ENCODE measurements at regions not wholly inside any gene's neighbourhood (a gene's known extent, or its start where the extent isn't known, plus 50 kb on each side); places are given as distances from the start of the nearest gene placed in this dataset.

DNA sequence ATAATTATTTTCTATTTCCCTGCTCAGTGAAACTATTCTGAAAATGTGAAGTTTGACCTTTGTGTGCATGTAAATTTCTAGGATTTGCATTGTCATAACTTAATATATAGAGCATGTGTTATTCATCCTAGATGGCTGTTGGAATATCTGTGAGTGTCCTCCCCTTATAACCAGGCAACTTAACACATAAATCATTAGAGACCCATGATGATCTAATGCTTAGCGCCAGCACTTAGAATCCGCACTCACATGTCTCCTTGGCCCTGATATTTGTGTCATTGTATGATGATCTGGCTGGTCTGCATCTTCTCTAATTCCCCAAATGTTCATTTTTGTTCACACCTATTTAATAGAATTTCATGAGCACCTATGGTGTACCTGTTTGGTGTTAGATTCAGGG, 1354.5 kb downstream of the XPNPEP1 start (continued):
- TF ChIP-seq CREB1 (CRISPR knock-in tag; IDR thresholded peaks at IDR 0.05): no peak
- TF ChIP-seq ESRRA (CRISPR knock-in tag; IDR thresholded peaks at IDR 0.05; ENCODE audit: borderline replicate concordance): no peak

DNA sequence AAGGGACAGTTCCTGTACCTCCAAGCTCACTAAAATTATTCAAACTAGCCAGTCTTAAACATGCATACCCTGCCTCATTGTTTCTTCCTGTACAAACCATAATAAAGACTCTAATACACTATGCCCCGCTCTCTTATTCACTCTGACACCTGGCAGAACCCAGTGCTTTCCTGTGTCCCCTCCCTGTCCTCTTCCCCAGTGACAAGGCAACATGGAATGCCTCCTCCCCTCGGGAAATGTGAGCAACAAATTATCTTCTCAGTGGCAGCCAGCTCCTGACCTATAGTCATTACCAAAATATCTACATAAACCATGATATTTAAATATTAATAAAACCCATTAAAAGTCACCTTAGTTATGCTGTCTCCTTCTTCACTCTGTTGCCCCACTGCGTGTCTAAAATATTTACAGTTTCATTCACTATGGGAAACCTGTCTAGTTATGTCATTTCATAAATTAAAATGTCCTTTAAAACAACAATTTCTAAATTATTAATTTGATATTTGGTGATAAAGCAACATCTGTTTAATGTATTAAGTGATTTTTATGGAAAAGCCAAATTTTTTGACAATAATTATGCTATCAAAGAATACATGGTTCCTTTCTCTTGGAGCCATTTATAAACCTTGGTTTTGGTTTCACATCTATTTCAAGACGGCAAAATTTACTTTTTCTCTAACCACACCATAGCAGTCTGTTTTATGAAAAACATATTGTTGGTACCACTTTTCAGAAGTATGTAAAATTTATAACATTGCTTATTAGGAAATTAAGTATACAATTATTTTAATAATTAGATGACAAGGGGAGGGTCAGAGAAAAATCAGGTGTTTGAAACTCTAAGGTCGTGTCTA, 1355.2 kb downstream of the XPNPEP1 start:
- no peak for TF ChIP-seq ZNF263 (CRISPR knock-in tag; IDR thresholded peaks at IDR 0.05; ENCODE audit: low read depth)
- TF ChIP-seq, protein P1, sequence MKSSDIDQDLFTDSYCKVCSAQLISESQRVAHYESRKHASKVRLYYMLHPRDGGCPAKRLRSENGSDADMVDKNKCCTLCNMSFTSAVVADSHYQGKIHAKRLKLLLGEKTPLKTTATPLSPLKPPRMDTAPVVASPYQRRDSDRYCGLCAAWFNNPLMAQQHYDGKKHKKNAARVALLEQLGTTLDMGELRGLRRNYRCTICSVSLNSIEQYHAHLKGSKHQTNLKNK (CRISPR knock-in tag; IDR thresholded peaks at IDR 0.05): no peak
- no peak for TF ChIP-seq NR1H2 (CRISPR knock-in tag; IDR thresholded peaks at IDR 0.05)
- no peak for TF ChIP-seq ZNF317 (CRISPR knock-in tag; IDR thresholded peaks at IDR 0.05; ENCODE audit: borderline replicate concordance, low read depth)
- TF ChIP-seq, protein P2, sequence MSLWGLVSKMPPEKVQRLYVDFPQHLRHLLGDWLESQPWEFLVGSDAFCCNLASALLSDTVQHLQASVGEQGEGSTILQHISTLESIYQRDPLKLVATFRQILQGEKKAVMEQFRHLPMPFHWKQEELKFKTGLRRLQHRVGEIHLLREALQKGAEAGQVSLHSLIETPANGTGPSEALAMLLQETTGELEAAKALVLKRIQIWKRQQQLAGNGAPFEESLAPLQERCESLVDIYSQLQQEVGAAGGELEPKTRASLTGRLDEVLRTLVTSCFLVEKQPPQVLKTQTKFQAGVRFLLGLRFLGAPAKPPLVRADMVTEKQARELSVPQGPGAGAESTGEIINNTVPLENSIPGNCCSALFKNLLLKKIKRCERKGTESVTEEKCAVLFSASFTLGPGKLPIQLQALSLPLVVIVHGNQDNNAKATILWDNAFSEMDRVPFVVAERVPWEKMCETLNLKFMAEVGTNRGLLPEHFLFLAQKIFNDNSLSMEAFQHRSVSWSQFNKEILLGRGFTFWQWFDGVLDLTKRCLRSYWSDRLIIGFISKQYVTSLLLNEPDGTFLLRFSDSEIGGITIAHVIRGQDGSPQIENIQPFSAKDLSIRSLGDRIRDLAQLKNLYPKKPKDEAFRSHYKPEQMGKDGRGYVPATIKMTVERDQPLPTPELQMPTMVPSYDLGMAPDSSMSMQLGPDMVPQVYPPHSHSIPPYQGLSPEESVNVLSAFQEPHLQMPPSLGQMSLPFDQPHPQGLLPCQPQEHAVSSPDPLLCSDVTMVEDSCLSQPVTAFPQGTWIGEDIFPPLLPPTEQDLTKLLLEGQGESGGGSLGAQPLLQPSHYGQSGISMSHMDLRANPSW (CRISPR knock-in tag; conservative IDR thresholded peaks at IDR 0.05; ENCODE audit: low read depth): no peak
- TF ChIP-seq CREB1 (CRISPR knock-in tag; IDR thresholded peaks at IDR 0.05): no peak
- TF ChIP-seq, protein P3, sequence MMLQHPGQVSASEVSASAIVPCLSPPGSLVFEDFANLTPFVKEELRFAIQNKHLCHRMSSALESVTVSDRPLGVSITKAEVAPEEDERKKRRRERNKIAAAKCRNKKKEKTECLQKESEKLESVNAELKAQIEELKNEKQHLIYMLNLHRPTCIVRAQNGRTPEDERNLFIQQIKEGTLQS (CRISPR knock-in tag; conservative IDR thresholded peaks at IDR 0.05): no peak
- no peak for TF ChIP-seq GTF2I (CRISPR knock-in tag; conservative IDR thresholded peaks at IDR 0.05)
- no peak for TF ChIP-seq PRRX2 (CRISPR knock-in tag; IDR thresholded peaks at IDR 0.05)
- no peaks in the 10 kb centered on the region for H3K27me3 Mint-ChIP-seq (ENCODE audit: low read depth)
- ATAC-seq (no peak), DNase-seq (ENCODE audit: low spot score) (no peak)
- H3K36me3 Mint-ChIP-seq: no peaks in the 10 kb centered on the region
- H3K27ac Mint-ChIP-seq: no peak overlapping the region
- ChIA-PET CTCF (no interaction called here), POLR2A (no interaction called here)
- H3K4me1 Mint-ChIP-seq: no peaks in the 10 kb centered on the region
- no peaks in the 10 kb centered on the region for H3K9me3 Mint-ChIP-seq
- no peak overlapping the region for H3K4me3 Mint-ChIP-seq

DNA sequence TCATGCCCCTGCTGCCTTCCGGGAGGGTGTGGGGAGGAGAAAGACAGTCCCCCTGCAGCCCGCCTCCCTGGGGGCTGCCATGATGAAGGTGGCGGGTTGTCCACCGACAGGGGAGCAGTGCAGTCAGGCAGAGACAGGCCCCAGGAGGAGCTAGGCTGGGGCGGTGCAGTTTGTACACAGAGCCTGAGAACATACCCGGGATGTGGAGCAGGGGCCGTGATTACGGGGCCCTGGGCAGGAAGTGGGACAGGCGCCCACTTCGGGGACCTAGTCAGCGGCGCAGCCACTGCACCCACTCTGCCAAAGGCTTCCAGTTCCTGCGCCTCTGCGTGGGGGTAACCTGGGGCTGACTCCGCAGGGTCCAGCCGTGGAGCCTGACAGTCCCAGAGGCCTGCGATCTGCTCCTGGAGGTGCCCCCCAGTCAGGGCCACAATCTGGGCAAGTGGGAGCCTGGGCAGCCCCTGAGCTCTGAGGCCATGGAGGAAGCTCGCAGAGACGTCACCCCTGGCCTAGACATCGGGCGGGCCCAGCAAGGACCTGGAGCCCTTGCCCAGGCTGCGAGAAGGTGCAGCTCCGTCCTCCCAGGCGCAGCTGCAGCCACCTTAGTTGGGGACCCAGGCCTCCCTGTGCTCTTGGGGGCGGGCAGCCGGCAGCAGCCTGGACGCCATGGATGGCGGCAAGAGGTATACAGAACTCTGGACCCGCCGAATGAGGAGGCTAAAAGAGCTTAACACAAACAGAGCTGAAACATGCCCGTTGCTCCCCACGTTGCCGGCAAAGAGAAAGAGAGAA, 1356.8 kb downstream of the XPNPEP1 start:
- no peak for DNase-seq (ENCODE audit: low spot score)
- H3K4me3 Mint-ChIP-seq: no peak overlapping the region
- no peaks in the 10 kb centered on the region for H3K9me3 Mint-ChIP-seq
- CTCF ChIA-PET: no interaction called here
- peak; percentile 30 for ATAC-seq
- H3K4me1 Mint-ChIP-seq: no peaks in the 10 kb centered on the region
- TF ChIP-seq SMAD3 (CRISPR knock-in tag; IDR thresholded peaks at IDR 0.05; ENCODE audit: borderline replicate concordance): no peak
- no peak for TF ChIP-seq ZNF423 (CRISPR knock-in tag; IDR thresholded peaks at IDR 0.05)
- TF ChIP-seq ELF4 (CRISPR knock-in tag; IDR thresholded peaks at IDR 0.05; ENCODE audit: low read depth): no peak
- TF ChIP-seq, protein P4, sequence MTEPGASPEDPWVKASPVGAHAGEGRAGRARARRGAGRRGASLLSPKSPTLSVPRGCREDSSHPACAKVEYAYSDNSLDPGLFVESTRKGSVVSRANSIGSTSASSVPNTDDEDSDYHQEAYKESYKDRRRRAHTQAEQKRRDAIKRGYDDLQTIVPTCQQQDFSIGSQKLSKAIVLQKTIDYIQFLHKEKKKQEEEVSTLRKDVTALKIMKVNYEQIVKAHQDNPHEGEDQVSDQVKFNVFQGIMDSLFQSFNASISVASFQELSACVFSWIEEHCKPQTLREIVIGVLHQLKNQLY (CRISPR knock-in tag; IDR thresholded peaks at IDR 0.05): no peak
- TF ChIP-seq, protein P5, sequence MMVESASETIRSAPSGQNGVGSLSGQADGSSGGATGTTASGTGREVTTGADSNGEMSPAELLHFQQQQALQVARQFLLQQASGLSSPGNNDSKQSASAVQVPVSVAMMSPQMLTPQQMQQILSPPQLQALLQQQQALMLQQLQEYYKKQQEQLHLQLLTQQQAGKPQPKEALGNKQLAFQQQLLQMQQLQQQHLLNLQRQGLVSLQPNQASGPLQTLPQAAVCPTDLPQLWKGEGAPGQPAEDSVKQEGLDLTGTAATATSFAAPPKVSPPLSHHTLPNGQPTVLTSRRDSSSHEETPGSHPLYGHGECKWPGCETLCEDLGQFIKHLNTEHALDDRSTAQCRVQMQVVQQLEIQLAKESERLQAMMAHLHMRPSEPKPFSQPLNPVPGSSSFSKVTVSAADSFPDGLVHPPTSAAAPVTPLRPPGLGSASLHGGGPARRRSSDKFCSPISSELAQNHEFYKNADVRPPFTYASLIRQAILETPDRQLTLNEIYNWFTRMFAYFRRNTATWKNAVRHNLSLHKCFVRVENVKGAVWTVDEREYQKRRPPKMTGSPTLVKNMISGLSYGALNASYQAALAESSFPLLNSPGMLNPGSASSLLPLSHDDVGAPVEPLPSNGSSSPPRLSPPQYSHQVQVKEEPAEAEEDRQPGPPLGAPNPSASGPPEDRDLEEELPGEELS (CRISPR knock-in tag; IDR thresholded peaks at IDR 0.05): no peak
- H3K27ac Mint-ChIP-seq: no peak overlapping the region
- no peaks in the 10 kb centered on the region for H3K36me3 Mint-ChIP-seq
- POLR2A ChIA-PET: no interaction called here
- no peaks in the 10 kb centered on the region for H3K27me3 Mint-ChIP-seq (ENCODE audit: low read depth)

All from WTC11 (cell line).